ENCODE measurements at regions not wholly inside any gene's neighbourhood (a gene's known extent, or its start where the extent isn't known, plus 50 kb on each side); places are given as distances from the start of the nearest gene placed in this dataset.

DNA sequence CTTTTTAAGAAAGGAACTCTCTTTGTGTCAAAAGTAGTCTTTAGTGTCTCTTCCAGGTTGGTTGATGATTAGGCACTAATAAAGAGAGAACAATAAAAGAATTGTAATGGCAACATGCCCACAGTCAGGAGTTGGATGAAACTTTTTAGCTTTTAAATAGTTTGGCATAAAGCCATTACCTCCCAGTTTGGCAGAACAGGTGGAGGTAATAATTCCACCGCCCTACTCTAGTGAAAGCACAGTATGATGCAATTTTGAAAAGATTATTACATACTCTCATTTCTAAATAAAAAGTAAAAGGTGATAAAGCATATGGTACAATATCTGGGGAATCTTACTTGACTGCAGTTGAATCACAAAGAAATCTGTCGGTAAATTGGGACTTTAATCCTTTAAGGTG lies 497.6 kb downstream of the SUCLA2 start:
- H3K79me2 ChIP-seq = no peaks in the 10 kb centered on the region
- 89% methylated on average over 2 of the region's 2 CpGs for WGBS (ENCODE audit: low lambda C conversion rate, missing lambda C conversion rate)
- DNase-seq (ENCODE audit: low spot score) = no peak
- H3K4me1 ChIP-seq (ENCODE audit: insufficient read depth) = no peaks in the 10 kb centered on the region
- H3K36me3 ChIP-seq (replicated peaks; ENCODE audit: insufficient read depth, low read depth) = no peaks in the 10 kb centered on the region
- no peaks in the 10 kb centered on the region for H3K9me2 ChIP-seq (replicated peaks; ENCODE audit: insufficient read depth)
- H3K4me2 ChIP-seq = no peak overlapping the region
- no peak overlapping the region for H3K27ac ChIP-seq
- no peaks in the 10 kb centered on the region for H4K20me1 ChIP-seq (ENCODE audit: insufficient read depth, poor library complexity, severe bottlenecking)
- no peaks in the 10 kb centered on the region for H3K27me3 ChIP-seq
- TF ChIP-seq EZH2 (IDR thresholded peaks at IDR 0.05; ENCODE audit: borderline replicate concordance) (no peak), EZH2phosphoT487 (IDR thresholded peaks at IDR 0.05; ENCODE audit: low read depth, severe bottlenecking, unreplicated experiment) (no peak)
- TF ChIP-seq, protein P1, sequence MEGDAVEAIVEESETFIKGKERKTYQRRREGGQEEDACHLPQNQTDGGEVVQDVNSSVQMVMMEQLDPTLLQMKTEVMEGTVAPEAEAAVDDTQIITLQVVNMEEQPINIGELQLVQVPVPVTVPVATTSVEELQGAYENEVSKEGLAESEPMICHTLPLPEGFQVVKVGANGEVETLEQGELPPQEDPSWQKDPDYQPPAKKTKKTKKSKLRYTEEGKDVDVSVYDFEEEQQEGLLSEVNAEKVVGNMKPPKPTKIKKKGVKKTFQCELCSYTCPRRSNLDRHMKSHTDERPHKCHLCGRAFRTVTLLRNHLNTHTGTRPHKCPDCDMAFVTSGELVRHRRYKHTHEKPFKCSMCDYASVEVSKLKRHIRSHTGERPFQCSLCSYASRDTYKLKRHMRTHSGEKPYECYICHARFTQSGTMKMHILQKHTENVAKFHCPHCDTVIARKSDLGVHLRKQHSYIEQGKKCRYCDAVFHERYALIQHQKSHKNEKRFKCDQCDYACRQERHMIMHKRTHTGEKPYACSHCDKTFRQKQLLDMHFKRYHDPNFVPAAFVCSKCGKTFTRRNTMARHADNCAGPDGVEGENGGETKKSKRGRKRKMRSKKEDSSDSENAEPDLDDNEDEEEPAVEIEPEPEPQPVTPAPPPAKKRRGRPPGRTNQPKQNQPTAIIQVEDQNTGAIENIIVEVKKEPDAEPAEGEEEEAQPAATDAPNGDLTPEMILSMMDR (IDR thresholded peaks at IDR 0.05; ENCODE audit: poor library complexity) = no peak
- no peak overlapping the region for H3K4me3 ChIP-seq
- H3K9me3 ChIP-seq (ENCODE audit: low read depth) = no peaks in the 10 kb centered on the region
- H2AFZ ChIP-seq = no peak overlapping the region

DNA sequence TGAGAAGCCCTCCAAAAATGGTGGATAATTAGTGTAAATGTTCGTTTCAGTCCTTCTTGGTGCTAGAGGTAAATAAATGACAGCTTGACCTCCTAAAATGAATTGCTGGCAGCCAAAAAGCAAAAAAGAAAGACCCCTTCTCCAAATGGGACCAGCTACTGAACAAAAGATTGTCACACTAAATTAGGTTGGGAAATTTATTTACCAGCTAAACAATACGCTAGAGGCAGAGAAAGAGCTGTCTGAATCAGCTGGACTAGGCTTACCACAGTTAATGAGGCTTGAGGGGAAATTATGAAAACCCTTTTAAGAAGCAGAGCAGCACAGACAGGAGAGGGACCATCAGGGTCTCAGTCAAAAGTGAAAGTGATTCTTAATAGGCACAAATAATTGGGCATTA lies 498.9 kb downstream of the SUCLA2 start:
- H3K27me3 ChIP-seq = no peaks in the 10 kb centered on the region
- no peak overlapping the region for H3K27ac ChIP-seq
- H3K4me2 ChIP-seq = no peak overlapping the region
- no peak overlapping the region for H3K4me3 ChIP-seq
- H3K9me3 ChIP-seq (ENCODE audit: low read depth) = no peaks in the 10 kb centered on the region
- H3K9me2 ChIP-seq (replicated peaks; ENCODE audit: insufficient read depth) = no peaks in the 10 kb centered on the region
- H3K36me3 ChIP-seq (replicated peaks; ENCODE audit: insufficient read depth, low read depth) = no peaks in the 10 kb centered on the region
- TF ChIP-seq EZH2 (IDR thresholded peaks at IDR 0.05; ENCODE audit: borderline replicate concordance) = no peak
- TF ChIP-seq, protein P1 (IDR thresholded peaks at IDR 0.05; ENCODE audit: poor library complexity) = no peak
- TF ChIP-seq EZH2phosphoT487 (IDR thresholded peaks at IDR 0.05; ENCODE audit: low read depth, severe bottlenecking, unreplicated experiment) = no peak
- 73% methylated on average over 2 of the region's 2 CpGs for whole genome bisulfite sequencing (ENCODE audit: low lambda C conversion rate, missing lambda C conversion rate)
- DNase-seq (ENCODE audit: low spot score) = no peak
- H4K20me1 ChIP-seq (ENCODE audit: insufficient read depth, poor library complexity, severe bottlenecking) = no peaks in the 10 kb centered on the region
- H3K79me2 ChIP-seq = no peaks in the 10 kb centered on the region
- no peak overlapping the region for H2AFZ ChIP-seq
- H3K4me1 ChIP-seq (ENCODE audit: insufficient read depth) = no peaks in the 10 kb centered on the region

DNA sequence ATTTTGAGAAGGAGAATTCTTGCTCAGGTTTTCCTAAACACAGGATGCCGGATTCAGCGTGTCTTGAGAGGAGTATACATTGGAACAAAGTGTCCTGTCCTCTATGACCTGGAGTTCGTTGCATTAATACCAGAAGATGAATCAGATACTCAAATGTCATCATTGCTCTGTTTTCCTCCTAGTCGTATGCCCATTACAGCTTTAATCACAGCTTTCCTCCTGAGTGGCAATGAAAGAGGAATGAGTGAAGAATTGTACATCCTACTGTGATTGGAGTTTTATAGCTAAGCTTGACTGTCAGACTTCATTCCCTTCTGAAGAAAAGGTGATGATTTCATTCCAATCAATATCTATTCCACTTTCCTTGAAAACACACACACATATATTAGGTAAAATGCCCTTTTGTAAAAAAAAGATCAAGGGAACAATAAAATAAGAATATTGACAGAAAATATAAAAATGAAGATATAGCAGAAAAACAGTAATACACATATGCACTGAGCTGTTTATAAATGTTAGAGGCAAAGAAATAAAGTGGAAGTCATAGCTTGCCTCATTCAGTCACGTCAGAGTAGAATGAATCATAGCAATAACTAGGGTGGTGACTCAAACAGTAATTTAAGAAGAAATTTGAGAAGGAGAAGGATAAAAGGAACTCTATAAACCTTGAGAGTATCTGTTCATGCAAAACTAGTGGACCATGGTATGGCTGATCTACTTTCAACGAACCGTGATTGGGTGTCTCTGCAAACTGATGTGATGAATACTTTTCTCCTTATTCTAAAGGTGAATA lies 501.5 kb downstream of the SUCLA2 start:
- Histone ChIP-seq H3K4me2 (no peak overlapping the region), H2AFZ (no peak overlapping the region), H3K36me3 (replicated peaks; ENCODE audit: insufficient read depth, low read depth) (no peaks in the 10 kb centered on the region), H3K27me3 (no peaks in the 10 kb centered on the region), H3K27ac (peak overlapping the region; percentile 39), H4K20me1 (ENCODE audit: insufficient read depth, poor library complexity, severe bottlenecking) (no peaks in the 10 kb centered on the region), H3K79me2 (no peaks in the 10 kb centered on the region), H3K9me3 (ENCODE audit: low read depth) (no peaks in the 10 kb centered on the region), H3K4me3 (no peak overlapping the region), H3K4me1 (ENCODE audit: insufficient read depth) (no peaks in the 10 kb centered on the region), H3K9me2 (replicated peaks; ENCODE audit: insufficient read depth) (no peaks in the 10 kb centered on the region)
- WGBS (ENCODE audit: low lambda C conversion rate, missing lambda C conversion rate) = 76% methylated on average over 7 of the region's 7 CpGs
- peak; percentile 10 for DNase-seq (ENCODE audit: low spot score)
- TF ChIP-seq EZH2phosphoT487 (IDR thresholded peaks at IDR 0.05; ENCODE audit: low read depth, severe bottlenecking, unreplicated experiment) (no peak), EZH2 (IDR thresholded peaks at IDR 0.05; ENCODE audit: borderline replicate concordance) (no peak)
- TF ChIP-seq, protein P1 (IDR thresholded peaks at IDR 0.05; ENCODE audit: poor library complexity) = no peak

Measured in hepatocyte (in vitro differentiated cells).